Right lung (tissue), 2 donors: ENCODE measurements at regions not wholly inside any gene's neighbourhood (a gene's known extent, or its start where the extent isn't known, plus 50 kb on each side); places are given as distances from the start of the nearest gene placed in this dataset.

Experiments
- DNase-seq, 2 donors: peaks; one replicate each; pipeline ENCODE4 v3.0.0-alpha.2; 2013

GRCh38 chr4:20520901-20521300 is 179.4 kb upstream of the PACRGL start:
- no peak for DNase-seq

GRCh38 chr4:20528508-20528907 is 171.8 kb upstream of the PACRGL start:
- no peak for DNase-seq

GRCh38 chr4:20529691-20530090 is 170.6 kb upstream of the PACRGL start:
- peak; percentile 64 to 70 for DNase-seq

- peak; percentile 67 to 74 for DNase-seq
Observed at GRCh38 chr4:20532116-20532790, 168.0 kb upstream of the PACRGL start.

- DNase-seq: peak; percentile 44 to 65
Observed at GRCh38 chr4:20532871-20533870, 167.1 kb upstream of the PACRGL start.

GRCh38 chr4:20538905-20539304 is 161.4 kb upstream of the PACRGL start:
- DNase-seq: no peak

- no peak for DNase-seq
Observed at GRCh38 chr4:20543131-20543530, 157.1 kb upstream of the PACRGL start.

- peak; percentile 32 to 42 for DNase-seq
Observed at GRCh38 chr4:20544645-20545044, 155.6 kb upstream of the PACRGL start.

GRCh38 chr4:20552004-20552403 is 148.3 kb upstream of the PACRGL start:
- no peak for DNase-seq

- no peak for DNase-seq
Observed at GRCh38 chr4:20554134-20554533, 146.1 kb upstream of the PACRGL start.

GRCh38 chr4:20565075-20565721 is 135.1 kb upstream of the PACRGL start:
- DNase-seq: no peak

GRCh38 chr4:20570981-20571715 is 129.1 kb upstream of the PACRGL start:
- DNase-seq: no peak

- no peak for DNase-seq
Observed at GRCh38 chr4:20572976-20573375, 127.3 kb upstream of the PACRGL start.

- DNase-seq: no peak
Observed at GRCh38 chr4:20574986-20575385, 125.3 kb upstream of the PACRGL start.

- DNase-seq: no peak
Observed at GRCh38 chr4:20575486-20575885, 124.8 kb upstream of the PACRGL start.

GRCh38 chr4:20576861-20577260 is 123.4 kb upstream of the PACRGL start:
- DNase-seq: no peak

- no peak for DNase-seq
Observed at GRCh38 chr4:20577702-20578101, 122.6 kb upstream of the PACRGL start.

- no peak for DNase-seq
Observed at GRCh38 chr4:20580907-20581306, 119.4 kb upstream of the PACRGL start.

- DNase-seq: no peak
Observed at GRCh38 chr4:20589436-20589835, 110.8 kb upstream of the PACRGL start.

GRCh38 chr4:20590849-20591248 is 109.4 kb upstream of the PACRGL start:
- DNase-seq: no peak

GRCh38 chr4:20591571-20591970 is 108.7 kb upstream of the PACRGL start:
- DNase-seq: no peak

GRCh38 chr4:20592013-20592412 is 108.2 kb upstream of the PACRGL start:
- DNase-seq: no peak
